ENCODE measurements at regions not wholly inside any gene's neighbourhood (a gene's known extent, or its start where the extent isn't known, plus 50 kb on each side); places are given as distances from the start of the nearest gene placed in this dataset.
"Not testable (repeated sequence)": the region's sequence is repeated elsewhere in the genome, so short reads cannot be mapped to it uniquely, and the experiment has no call there.

DNA sequence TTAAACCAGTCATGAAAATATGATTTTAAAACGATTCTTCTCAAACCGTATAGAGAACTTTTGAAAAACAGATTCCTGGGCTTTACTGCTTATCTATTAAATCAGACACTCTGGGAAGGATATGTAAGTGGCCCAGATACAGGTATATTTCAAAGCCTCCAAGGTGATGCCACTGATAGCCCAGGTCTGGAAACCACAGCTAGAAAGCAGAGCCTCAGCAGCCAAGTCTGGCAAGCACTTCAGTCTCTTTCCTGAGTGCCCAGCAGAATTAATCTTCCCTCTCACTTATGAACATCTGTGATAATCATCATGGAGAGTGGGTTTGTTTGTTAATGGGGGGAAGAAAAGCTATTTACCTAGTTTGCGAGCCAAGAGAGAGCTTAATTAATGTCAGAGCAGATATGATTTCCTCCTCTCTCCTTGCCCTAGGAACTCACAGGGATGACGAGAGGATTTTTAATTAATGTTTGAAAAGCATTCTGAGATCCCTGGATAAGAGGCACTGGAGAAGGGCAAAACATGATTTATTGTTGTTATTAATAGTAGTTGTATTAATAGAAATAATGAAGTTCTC lies 368.4 kb downstream of the TLE1 start:
- no peaks in the 10 kb centered on the region for H3K27me3 ChIP-seq (ENCODE audit: low read length)
- no peaks in the 10 kb centered on the region for H4K20me1 ChIP-seq (ENCODE audit: insufficient read depth, low read depth, low read length)
- no peaks in the 10 kb centered on the region for H3K9me2 ChIP-seq (replicated peaks; ENCODE audit: insufficient read depth, low read length)
- H3K79me2 ChIP-seq (ENCODE audit: low read length), result no peaks in the 10 kb centered on the region
- H3K9ac ChIP-seq (ENCODE audit: low read length), result no peak overlapping the region
- H3K9me3 ChIP-seq (ENCODE audit: low read length), result peaks cover 21% of the 10 kb centered on the region
- H3K36me3 ChIP-seq (ENCODE audit: insufficient read depth, low read length), result no peaks in the 10 kb centered on the region
- H3K4me3 ChIP-seq (ENCODE audit: low read length), result no peak overlapping the region
- DNase-seq, result no peak
- no peak overlapping the region for H3K4me2 ChIP-seq (ENCODE audit: low read depth, low read length, poor library complexity, severe bottlenecking)
- no peak overlapping the region for H2AFZ ChIP-seq (ENCODE audit: low read length)
- H3K4me1 ChIP-seq (ENCODE audit: low read length), result no peaks in the 10 kb centered on the region
- H3K27ac ChIP-seq (ENCODE audit: low read length), result no peak overlapping the region

DNA sequence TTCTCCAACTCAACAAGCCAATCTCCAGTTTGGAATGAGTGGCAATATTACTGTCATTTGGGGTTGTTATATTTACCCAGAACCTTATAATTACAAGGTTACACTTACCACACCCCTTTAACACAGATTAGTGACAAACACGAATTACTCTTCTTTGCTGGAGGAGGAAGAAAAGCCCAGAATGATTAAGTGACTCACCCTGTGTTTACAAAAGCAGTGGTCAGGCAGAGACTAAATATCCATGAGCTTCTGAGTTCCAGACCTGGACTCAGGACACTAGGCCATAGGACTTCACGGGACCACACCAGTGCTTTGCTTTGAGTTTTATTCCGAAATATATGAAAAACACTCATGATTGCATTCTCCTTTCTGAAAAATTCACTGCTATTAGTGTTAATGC lies 370.8 kb downstream of the TLE1 start:
- H3K4me3 ChIP-seq (ENCODE audit: low read length), result no peak overlapping the region
- no peak overlapping the region for H3K4me2 ChIP-seq (ENCODE audit: low read depth, low read length, poor library complexity, severe bottlenecking)
- no peaks in the 10 kb centered on the region for H3K4me1 ChIP-seq (ENCODE audit: low read length)
- no peaks in the 10 kb centered on the region for H3K27me3 ChIP-seq (ENCODE audit: low read length)
- DNase-seq, result no peak
- H3K27ac ChIP-seq (ENCODE audit: low read length), result no peak overlapping the region
- H2AFZ ChIP-seq (ENCODE audit: low read length), result no peak overlapping the region
- no peaks in the 10 kb centered on the region for H3K79me2 ChIP-seq (ENCODE audit: low read length)
- no peaks in the 10 kb centered on the region for H3K36me3 ChIP-seq (ENCODE audit: insufficient read depth, low read length)
- H3K9me2 ChIP-seq (replicated peaks; ENCODE audit: insufficient read depth, low read length), result no peaks in the 10 kb centered on the region
- H3K9me3 ChIP-seq (ENCODE audit: low read length), result peaks cover 29% of the 10 kb centered on the region
- H3K9ac ChIP-seq (ENCODE audit: low read length), result no peak overlapping the region
- H4K20me1 ChIP-seq (ENCODE audit: insufficient read depth, low read depth, low read length), result no peaks in the 10 kb centered on the region

DNA sequence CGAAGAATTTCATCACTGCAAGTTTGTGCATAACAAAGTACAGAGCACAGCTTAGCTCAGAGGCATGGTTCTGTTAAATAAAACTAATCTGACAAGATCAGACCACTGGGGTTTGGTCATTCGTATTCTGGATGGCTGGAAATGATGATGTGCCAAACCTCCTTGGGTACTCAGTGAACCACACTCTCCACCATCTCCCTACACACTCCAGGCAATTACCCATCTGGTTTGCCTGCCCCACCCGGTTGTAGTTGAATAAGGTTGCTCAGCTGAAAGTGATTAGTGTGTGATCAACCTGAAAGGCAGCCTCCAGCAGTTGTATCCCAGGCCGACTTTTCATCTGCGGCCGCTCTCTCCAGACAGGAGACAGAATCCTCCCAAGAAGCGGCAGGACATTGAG lies 371.4 kb downstream of the TLE1 start:
- H3K9me3 ChIP-seq (ENCODE audit: low read length), result peaks cover 29% of the 10 kb centered on the region
- no peaks in the 10 kb centered on the region for H3K36me3 ChIP-seq (ENCODE audit: insufficient read depth, low read length)
- H2AFZ ChIP-seq (ENCODE audit: low read length), result no peak overlapping the region
- H3K27me3 ChIP-seq (ENCODE audit: low read length), result no peaks in the 10 kb centered on the region
- H3K4me2 ChIP-seq (ENCODE audit: low read depth, low read length, poor library complexity, severe bottlenecking), result no peak overlapping the region
- H3K4me1 ChIP-seq (ENCODE audit: low read length), result no peaks in the 10 kb centered on the region
- H3K9ac ChIP-seq (ENCODE audit: low read length), result no peak overlapping the region
- no peak for DNase-seq
- no peaks in the 10 kb centered on the region for H4K20me1 ChIP-seq (ENCODE audit: insufficient read depth, low read depth, low read length)
- H3K79me2 ChIP-seq (ENCODE audit: low read length), result no peaks in the 10 kb centered on the region
- H3K4me3 ChIP-seq (ENCODE audit: low read length), result no peak overlapping the region
- H3K9me2 ChIP-seq (replicated peaks; ENCODE audit: insufficient read depth, low read length), result no peaks in the 10 kb centered on the region
- no peak overlapping the region for H3K27ac ChIP-seq (ENCODE audit: low read length)

DNA sequence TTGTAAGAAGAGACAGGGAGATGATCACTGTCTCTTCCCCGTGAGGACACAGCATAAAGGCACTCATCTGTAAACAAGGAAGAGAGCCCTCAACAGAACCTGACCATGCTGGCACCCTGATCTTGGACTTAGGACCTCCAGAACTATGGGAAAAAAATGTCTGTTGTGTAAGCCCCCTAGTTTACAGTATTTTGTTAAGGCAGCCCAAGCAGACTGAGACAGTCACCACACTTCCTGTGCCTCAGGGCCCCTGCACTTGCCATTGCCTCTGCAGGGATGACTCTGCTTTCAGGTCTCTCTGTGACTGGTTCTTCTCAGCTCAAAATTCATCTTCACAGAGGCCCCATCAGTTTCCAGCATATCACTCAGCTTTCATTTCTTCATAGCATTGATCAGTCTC lies 372.1 kb downstream of the TLE1 start:
- Histone ChIP-seq H2AFZ (ENCODE audit: low read length) (no peak overlapping the region), H3K4me3 (ENCODE audit: low read length) (no peak overlapping the region), H3K27me3 (ENCODE audit: low read length) (no peaks in the 10 kb centered on the region), H3K4me2 (ENCODE audit: low read depth, low read length, poor library complexity, severe bottlenecking) (no peak overlapping the region), H3K9me2 (replicated peaks; ENCODE audit: insufficient read depth, low read length) (no peaks in the 10 kb centered on the region), H3K9me3 (ENCODE audit: low read length) (peaks cover 30% of the 10 kb centered on the region), H3K4me1 (ENCODE audit: low read length) (no peaks in the 10 kb centered on the region), H3K9ac (ENCODE audit: low read length) (no peak overlapping the region), H3K27ac (ENCODE audit: low read length) (no peak overlapping the region), H3K79me2 (ENCODE audit: low read length) (no peaks in the 10 kb centered on the region), H4K20me1 (ENCODE audit: insufficient read depth, low read depth, low read length) (no peaks in the 10 kb centered on the region), H3K36me3 (ENCODE audit: insufficient read depth, low read length) (no peaks in the 10 kb centered on the region)
- DNase-seq, result no peak

DNA sequence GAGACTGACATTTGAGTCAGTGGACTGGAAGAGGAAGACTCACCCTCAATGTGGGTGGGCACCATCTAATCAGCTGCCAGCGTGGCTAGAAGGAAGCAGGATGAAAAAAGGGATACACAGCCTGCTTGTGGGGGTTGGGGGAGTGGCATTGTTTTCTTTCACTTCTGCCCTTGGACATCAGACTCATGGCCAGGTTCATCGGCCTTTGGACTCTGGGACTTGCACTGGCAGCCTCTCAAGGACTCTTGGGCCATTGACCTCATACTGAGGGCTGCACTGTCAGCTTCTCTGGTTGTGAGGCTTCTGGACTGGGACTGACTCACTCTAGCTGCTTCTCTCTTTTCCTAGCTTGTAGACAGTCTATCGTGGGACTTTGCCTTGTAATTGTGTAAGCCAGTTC lies 374.9 kb downstream of the TLE1 start:
- no peaks in the 10 kb centered on the region for H3K36me3 ChIP-seq (ENCODE audit: insufficient read depth, low read length)
- H3K4me3 ChIP-seq (ENCODE audit: low read length), result no peak overlapping the region
- no peaks in the 10 kb centered on the region for H3K79me2 ChIP-seq (ENCODE audit: low read length)
- no peak for DNase-seq
- no peak overlapping the region for H3K4me2 ChIP-seq (ENCODE audit: low read depth, low read length, poor library complexity, severe bottlenecking)
- H3K9me3 ChIP-seq (ENCODE audit: low read length), result peaks cover 37% of the 10 kb centered on the region
- no peak overlapping the region for H3K9ac ChIP-seq (ENCODE audit: low read length)
- H3K9me2 ChIP-seq (replicated peaks; ENCODE audit: insufficient read depth, low read length), result no peaks in the 10 kb centered on the region
- H3K4me1 ChIP-seq (ENCODE audit: low read length), result no peaks in the 10 kb centered on the region
- H2AFZ ChIP-seq (ENCODE audit: low read length), result no peak overlapping the region
- no peak overlapping the region for H3K27ac ChIP-seq (ENCODE audit: low read length)
- no peaks in the 10 kb centered on the region for H4K20me1 ChIP-seq (ENCODE audit: insufficient read depth, low read depth, low read length)
- no peaks in the 10 kb centered on the region for H3K27me3 ChIP-seq (ENCODE audit: low read length)

DNA sequence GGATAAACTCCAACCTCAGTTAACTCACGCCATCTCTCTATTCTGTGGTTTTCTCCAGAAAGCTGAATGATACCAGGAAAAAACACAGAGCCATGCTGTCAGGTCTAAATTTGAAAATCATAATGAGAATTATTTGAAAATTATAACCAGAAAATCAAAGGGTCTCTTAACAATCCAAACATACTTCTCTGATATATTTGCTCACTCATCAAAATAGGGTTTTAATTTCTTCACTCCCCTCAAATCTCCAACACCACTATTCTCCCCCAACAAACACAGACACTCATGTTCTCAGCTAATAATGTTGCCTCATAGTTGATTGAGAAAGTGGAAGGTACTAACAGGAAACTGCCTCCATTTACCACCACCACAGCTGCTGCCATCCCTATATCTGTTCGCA lies 375.5 kb downstream of the TLE1 start:
- no peaks in the 10 kb centered on the region for H3K9me2 ChIP-seq (replicated peaks; ENCODE audit: insufficient read depth, low read length)
- no peaks in the 10 kb centered on the region for H3K36me3 ChIP-seq (ENCODE audit: insufficient read depth, low read length)
- no peaks in the 10 kb centered on the region for H3K4me1 ChIP-seq (ENCODE audit: low read length)
- no peaks in the 10 kb centered on the region for H3K27me3 ChIP-seq (ENCODE audit: low read length)
- H3K79me2 ChIP-seq (ENCODE audit: low read length), result no peaks in the 10 kb centered on the region
- no peak overlapping the region for H2AFZ ChIP-seq (ENCODE audit: low read length)
- peaks cover 40% of the 10 kb centered on the region for H3K9me3 ChIP-seq (ENCODE audit: low read length)
- H4K20me1 ChIP-seq (ENCODE audit: insufficient read depth, low read depth, low read length), result no peaks in the 10 kb centered on the region
- no peak overlapping the region for H3K9ac ChIP-seq (ENCODE audit: low read length)
- no peak overlapping the region for H3K27ac ChIP-seq (ENCODE audit: low read length)
- no peak overlapping the region for H3K4me2 ChIP-seq (ENCODE audit: low read depth, low read length, poor library complexity, severe bottlenecking)
- DNase-seq, result no peak
- no peak overlapping the region for H3K4me3 ChIP-seq (ENCODE audit: low read length)

DNA sequence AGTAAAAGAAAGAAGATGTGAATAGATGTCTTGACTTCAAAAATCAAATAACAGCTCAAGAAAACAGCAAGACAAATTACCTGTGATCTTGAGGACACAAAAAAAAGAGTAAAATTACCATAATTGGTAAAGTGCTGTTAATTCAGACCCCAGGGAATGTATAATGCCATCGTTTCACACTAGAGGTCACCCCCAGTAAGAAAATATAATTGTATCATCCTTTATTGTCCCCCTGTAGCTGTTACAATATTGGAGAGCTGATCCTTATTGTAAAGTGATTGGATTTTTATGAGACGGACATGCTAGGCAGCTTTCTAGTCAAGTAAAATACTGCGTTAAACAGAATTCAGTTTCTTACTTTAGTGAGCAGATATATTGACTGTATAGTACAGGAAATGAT lies 377.0 kb downstream of the TLE1 start:
- H3K4me1 ChIP-seq (ENCODE audit: low read length), result no peaks in the 10 kb centered on the region
- no peaks in the 10 kb centered on the region for H4K20me1 ChIP-seq (ENCODE audit: insufficient read depth, low read depth, low read length)
- H3K9me3 ChIP-seq (ENCODE audit: low read length), result peaks cover 33% of the 10 kb centered on the region
- no peaks in the 10 kb centered on the region for H3K27me3 ChIP-seq (ENCODE audit: low read length)
- H2AFZ ChIP-seq (ENCODE audit: low read length), result no peak overlapping the region
- H3K4me2 ChIP-seq (ENCODE audit: low read depth, low read length, poor library complexity, severe bottlenecking), result no peak overlapping the region
- H3K79me2 ChIP-seq (ENCODE audit: low read length), result no peaks in the 10 kb centered on the region
- no peaks in the 10 kb centered on the region for H3K36me3 ChIP-seq (ENCODE audit: insufficient read depth, low read length)
- H3K9ac ChIP-seq (ENCODE audit: low read length), result no peak overlapping the region
- no peak for DNase-seq
- no peak overlapping the region for H3K27ac ChIP-seq (ENCODE audit: low read length)
- H3K9me2 ChIP-seq (replicated peaks; ENCODE audit: insufficient read depth, low read length), result no peaks in the 10 kb centered on the region
- H3K4me3 ChIP-seq (ENCODE audit: low read length), result no peak overlapping the region

DNA sequence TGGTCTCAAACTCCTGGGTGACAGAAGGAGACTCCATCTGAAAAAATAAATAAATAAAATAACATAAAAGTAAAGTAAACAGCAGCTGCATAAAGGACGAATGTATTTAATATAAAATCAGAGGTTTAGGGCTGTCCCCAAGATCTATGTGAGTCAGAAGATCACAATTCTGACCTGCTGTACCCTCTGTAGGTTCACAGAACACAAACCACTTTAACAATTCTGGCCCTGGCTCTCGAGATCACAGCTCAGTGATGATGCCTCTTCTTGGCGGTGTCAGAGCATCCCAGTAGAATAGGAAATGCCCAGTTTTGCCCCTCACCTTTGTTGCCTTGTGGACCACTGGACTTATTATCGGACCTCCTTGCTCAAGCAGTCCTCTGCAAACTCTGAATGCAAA lies 380.9 kb downstream of the TLE1 start:
- Histone ChIP-seq H3K4me2 (ENCODE audit: low read depth, low read length, poor library complexity, severe bottlenecking) (no peak overlapping the region), H3K27me3 (ENCODE audit: low read length) (no peaks in the 10 kb centered on the region), H3K9me2 (replicated peaks; ENCODE audit: insufficient read depth, low read length) (no peaks in the 10 kb centered on the region), H2AFZ (ENCODE audit: low read length) (no peak overlapping the region), H3K9ac (ENCODE audit: low read length) (no peak overlapping the region), H3K4me3 (ENCODE audit: low read length) (no peak overlapping the region), H4K20me1 (ENCODE audit: insufficient read depth, low read depth, low read length) (no peaks in the 10 kb centered on the region), H3K4me1 (ENCODE audit: low read length) (no peaks in the 10 kb centered on the region), H3K79me2 (ENCODE audit: low read length) (no peaks in the 10 kb centered on the region), H3K36me3 (ENCODE audit: insufficient read depth, low read length) (no peaks in the 10 kb centered on the region), H3K9me3 (ENCODE audit: low read length) (peaks cover 21% of the 10 kb centered on the region), H3K27ac (ENCODE audit: low read length) (no peak overlapping the region)
- DNase-seq, result no peak

DNA sequence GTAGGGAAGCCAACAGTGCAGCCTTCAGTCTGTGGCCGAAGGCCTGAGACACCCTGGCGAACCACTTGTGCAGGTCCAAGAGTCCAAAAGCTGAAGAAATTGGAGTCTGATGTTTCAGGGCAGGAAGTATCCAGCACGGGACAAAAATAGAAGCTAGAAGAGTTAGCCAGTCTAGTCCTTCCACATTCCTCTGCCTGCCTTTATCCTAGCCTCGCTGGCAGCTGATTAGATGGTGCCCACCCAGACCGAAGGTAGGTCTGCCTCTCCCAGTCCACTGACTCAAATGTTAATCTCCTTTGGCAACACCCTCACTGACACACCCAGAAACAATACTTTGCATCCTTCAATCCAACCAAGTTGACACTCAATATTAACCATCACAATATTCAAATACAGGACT lies 381.6 kb downstream of the TLE1 start:
- H3K4me1 ChIP-seq (ENCODE audit: low read length); H3K36me3 ChIP-seq (ENCODE audit: insufficient read depth, low read length); DNase-seq; H3K79me2 ChIP-seq (ENCODE audit: low read length); H3K4me2 ChIP-seq (ENCODE audit: low read depth, low read length, poor library complexity, severe bottlenecking); H3K27me3 ChIP-seq (ENCODE audit: low read length); H4K20me1 ChIP-seq (ENCODE audit: insufficient read depth, low read depth, low read length); H3K4me3 ChIP-seq (ENCODE audit: low read length); H3K9ac ChIP-seq (ENCODE audit: low read length); H3K27ac ChIP-seq (ENCODE audit: low read length); H2AFZ ChIP-seq (ENCODE audit: low read length); H3K9me2 ChIP-seq (replicated peaks; ENCODE audit: insufficient read depth, low read length): not testable (repeated sequence)
- H3K9me3 ChIP-seq (ENCODE audit: low read length), result peaks cover 18% of the 10 kb centered on the region

Data from Karpas-422 (cell line).